WERI-Rb-1 (cell line): ENCODE measurements at regions not wholly inside any gene's neighbourhood (a gene's known extent, or its start where the extent isn't known, plus 50 kb on each side); places are given as distances from the start of the nearest gene placed in this dataset.
A peak's percentile ranks its signal among the peaks of the same experiment; 100 is the strongest.

Experiments
- DNase-seq: peaks from one replicate; pipeline ENCODE4 v3.0.0-alpha.2; 2020
- H3K27ac ChIP-seq: fragments of 250-450 bp; sonication (Bioruptor Pico); 2 replicates; pipeline ENCODE4 v1.5.1; 2020; ENCODE audit warnings: mild to moderate bottlenecking, moderate library complexity
- H3K27me3 ChIP-seq: fragments of 250-450 bp; sonication (Bioruptor Pico); 2 replicates; pipeline ENCODE4 v1.5.1; 2021; ENCODE audit warnings: mild to moderate bottlenecking, low read depth, moderate library complexity; ENCODE audit not compliant: insufficient read depth, severe bottlenecking
- H3K36me3 ChIP-seq: fragments of 250-450 bp; sonication (Bioruptor Pico); 2 replicates; pipeline ENCODE4 v1.5.1; 2020; ENCODE audit warnings: mild to moderate bottlenecking, moderate library complexity
- H3K4me3 ChIP-seq: 2 replicates; pipeline ENCODE4 v1.5.1; 2011; ENCODE audit warnings: low read depth, mild to moderate bottlenecking, control low read depth, low read length
- H3K9me3 ChIP-seq: fragments of 250-450 bp; sonication (Bioruptor Pico); 2 replicates; pipeline ENCODE4 v1.5.1; 2021; ENCODE audit warnings: mild to moderate bottlenecking, moderate library complexity; ENCODE audit not compliant: severe bottlenecking
- TF ChIP-seq, protein P1 (sequence below): IDR thresholded peaks from 2 replicates; pipeline ENCODE4 v1.5.1; 2011; ENCODE audit warnings: low read depth, mild to moderate bottlenecking, control low read depth, inconsistent platforms, low read length

DNA sequence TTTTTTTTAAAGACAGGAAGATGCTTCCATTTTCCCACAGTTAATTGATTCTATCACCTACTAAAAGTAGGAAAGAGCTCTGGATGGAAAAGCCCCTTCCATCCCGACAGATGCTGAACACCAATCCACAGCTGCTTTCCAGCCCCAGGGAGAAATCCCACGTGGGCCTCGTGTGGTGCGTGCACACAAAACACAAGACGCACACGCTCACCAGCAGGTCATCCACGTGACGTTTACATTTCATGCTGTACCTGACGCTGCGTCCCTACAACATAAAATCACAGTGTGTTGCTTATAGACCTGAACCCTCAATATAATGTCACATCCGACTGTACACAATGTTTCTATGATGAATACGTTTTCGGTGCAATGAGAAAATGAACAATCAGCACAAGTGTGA lies 50.2 kb upstream of the DACT2 start:
- H3K27me3 ChIP-seq = no peaks in the 10 kb centered on the region
- no peak for DNase-seq

GRCh38 chr6:168370310-168370991 lies 50.9 kb upstream of the DACT2 start:
- Histone ChIP-seq H3K4me3 (no peak overlapping the region), H3K9me3 (no peaks in the 10 kb centered on the region), H3K36me3 (no peaks in the 10 kb centered on the region), H3K27me3 (no peaks in the 10 kb centered on the region), H3K27ac (no peak overlapping the region)
- TF ChIP-seq, protein P1, sequence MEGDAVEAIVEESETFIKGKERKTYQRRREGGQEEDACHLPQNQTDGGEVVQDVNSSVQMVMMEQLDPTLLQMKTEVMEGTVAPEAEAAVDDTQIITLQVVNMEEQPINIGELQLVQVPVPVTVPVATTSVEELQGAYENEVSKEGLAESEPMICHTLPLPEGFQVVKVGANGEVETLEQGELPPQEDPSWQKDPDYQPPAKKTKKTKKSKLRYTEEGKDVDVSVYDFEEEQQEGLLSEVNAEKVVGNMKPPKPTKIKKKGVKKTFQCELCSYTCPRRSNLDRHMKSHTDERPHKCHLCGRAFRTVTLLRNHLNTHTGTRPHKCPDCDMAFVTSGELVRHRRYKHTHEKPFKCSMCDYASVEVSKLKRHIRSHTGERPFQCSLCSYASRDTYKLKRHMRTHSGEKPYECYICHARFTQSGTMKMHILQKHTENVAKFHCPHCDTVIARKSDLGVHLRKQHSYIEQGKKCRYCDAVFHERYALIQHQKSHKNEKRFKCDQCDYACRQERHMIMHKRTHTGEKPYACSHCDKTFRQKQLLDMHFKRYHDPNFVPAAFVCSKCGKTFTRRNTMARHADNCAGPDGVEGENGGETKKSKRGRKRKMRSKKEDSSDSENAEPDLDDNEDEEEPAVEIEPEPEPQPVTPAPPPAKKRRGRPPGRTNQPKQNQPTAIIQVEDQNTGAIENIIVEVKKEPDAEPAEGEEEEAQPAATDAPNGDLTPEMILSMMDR = peak; percentile 90
- DNase-seq = peak; percentile 87

More for the DNA sequence above, 50.2 kb upstream of the DACT2 start:
- Histone ChIP-seq H3K9me3 (no peaks in the 10 kb centered on the region), H3K36me3 (no peaks in the 10 kb centered on the region), H3K4me3 (no peak overlapping the region), H3K27ac (no peak overlapping the region)
- TF ChIP-seq, protein P1 = no peak

- no peak overlapping the region for H3K27ac ChIP-seq
- DNase-seq = no peak
- H3K9me3 ChIP-seq = no peaks in the 10 kb centered on the region
- TF ChIP-seq, protein P1 = no peak
- H3K4me3 ChIP-seq = no peak overlapping the region
- H3K27me3 ChIP-seq = no peaks in the 10 kb centered on the region
- no peaks in the 10 kb centered on the region for H3K36me3 ChIP-seq
Measured at GRCh38 chr6:168371185-168371584, 51.6 kb upstream of the DACT2 start.

- DNase-seq = no peak
- Histone ChIP-seq H3K4me3 (no peak overlapping the region), H3K27ac (no peak overlapping the region), H3K27me3 (no peaks in the 10 kb centered on the region), H3K36me3 (no peaks in the 10 kb centered on the region), H3K9me3 (no peaks in the 10 kb centered on the region)
- TF ChIP-seq, protein P1 = no peak
Measured at GRCh38 chr6:168371618-168371980, 52.0 kb upstream of the DACT2 start.

GRCh38 chr6:168371981-168372711 lies 52.6 kb upstream of the DACT2 start:
- Histone ChIP-seq H3K36me3 (no peaks in the 10 kb centered on the region), H3K27ac (no peak overlapping the region), H3K9me3 (no peaks in the 10 kb centered on the region), H3K27me3 (no peaks in the 10 kb centered on the region), H3K4me3 (no peak overlapping the region)
- TF ChIP-seq, protein P1 = no peak
- DNase-seq = no peak

DNA sequence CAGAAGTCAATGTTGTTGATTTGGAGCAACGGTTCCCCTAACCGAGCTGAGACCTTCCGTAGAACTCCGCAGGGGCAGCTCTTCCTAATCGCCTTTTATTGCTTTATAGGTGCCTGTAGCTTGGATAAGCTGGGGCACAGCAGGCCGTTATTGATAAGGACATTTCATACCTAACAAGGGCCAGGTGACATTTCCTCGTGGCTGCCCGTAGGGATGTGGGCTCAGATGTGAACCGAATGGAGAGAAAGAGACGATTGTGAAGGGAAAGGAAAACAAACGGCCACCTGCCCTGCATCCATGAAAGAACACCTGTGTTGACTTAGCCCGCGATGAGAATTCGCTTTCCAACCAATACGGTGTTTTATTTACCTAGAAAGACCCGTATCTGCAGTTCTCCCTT lies 53.3 kb upstream of the DACT2 start:
- Histone ChIP-seq H3K9me3 (no peaks in the 10 kb centered on the region), H3K36me3 (no peaks in the 10 kb centered on the region), H3K27ac (no peak overlapping the region), H3K27me3 (no peaks in the 10 kb centered on the region), H3K4me3 (no peak overlapping the region)
- DNase-seq = no peak
- TF ChIP-seq, protein P1 = no peak
